ENCODE measurements at regions not wholly inside any gene's neighbourhood (a gene's known extent, or its start where the extent isn't known, plus 50 kb on each side); places are given as distances from the start of the nearest gene placed in this dataset.

GRCh38 chr12:88375306-88376305, 204.7 kb downstream of the KITLG start:
- Histone ChIP-seq H3K4me3 (no peak overlapping the region), H3K36me3 (ENCODE audit: control insufficient read depth in 4 of 4, insufficient read depth in 4 of 4, low read length in 4 of 4) (no peaks in the 10 kb centered on the region), H3K27me3 (ENCODE audit: control insufficient read depth in 3 of 3, insufficient read depth in 3 of 3, low read length in 2 of 3) (no peaks in the 10 kb centered on the region), H3K9ac (ENCODE audit: insufficient read depth in 1 of 2, low read length in 2 of 2) (no peak overlapping the region), H3K9me3 (ENCODE audit: control insufficient read depth in 4 of 4, insufficient read depth in 3 of 4, low read length in 3 of 4) (peaks cover 0 to 2% (median 0%) of the 10 kb centered on the region in 4 donors), H3K4me1 (ENCODE audit: control insufficient read depth in 5 of 5, insufficient read depth in 5 of 5, low read length in 5 of 5) (peaks cover 0 to 5% (median 0%) of the 10 kb centered on the region in 5 donors), H3K27ac (ENCODE audit: low read depth in 1 of 2, low read length in 1 of 2) (no peak overlapping the region)
- DNase-seq (peak; percentile 50 to 87 (median 63)), ATAC-seq (ENCODE audit: insufficient read depth, low FRiP score) (no peak)
- TF ChIP-seq, protein P1, sequence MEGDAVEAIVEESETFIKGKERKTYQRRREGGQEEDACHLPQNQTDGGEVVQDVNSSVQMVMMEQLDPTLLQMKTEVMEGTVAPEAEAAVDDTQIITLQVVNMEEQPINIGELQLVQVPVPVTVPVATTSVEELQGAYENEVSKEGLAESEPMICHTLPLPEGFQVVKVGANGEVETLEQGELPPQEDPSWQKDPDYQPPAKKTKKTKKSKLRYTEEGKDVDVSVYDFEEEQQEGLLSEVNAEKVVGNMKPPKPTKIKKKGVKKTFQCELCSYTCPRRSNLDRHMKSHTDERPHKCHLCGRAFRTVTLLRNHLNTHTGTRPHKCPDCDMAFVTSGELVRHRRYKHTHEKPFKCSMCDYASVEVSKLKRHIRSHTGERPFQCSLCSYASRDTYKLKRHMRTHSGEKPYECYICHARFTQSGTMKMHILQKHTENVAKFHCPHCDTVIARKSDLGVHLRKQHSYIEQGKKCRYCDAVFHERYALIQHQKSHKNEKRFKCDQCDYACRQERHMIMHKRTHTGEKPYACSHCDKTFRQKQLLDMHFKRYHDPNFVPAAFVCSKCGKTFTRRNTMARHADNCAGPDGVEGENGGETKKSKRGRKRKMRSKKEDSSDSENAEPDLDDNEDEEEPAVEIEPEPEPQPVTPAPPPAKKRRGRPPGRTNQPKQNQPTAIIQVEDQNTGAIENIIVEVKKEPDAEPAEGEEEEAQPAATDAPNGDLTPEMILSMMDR (IDR thresholded peaks at IDR 0.05; ENCODE audit: control extremely low read depth, extremely low read depth): no peak
- WGBS, 2 donors: 88 to 94% methylated on average over 6 of the region's 6 CpGs

GRCh38 chr12:88377973-88378372, 202.3 kb downstream of the KITLG start:
- TF ChIP-seq, protein P1 (IDR thresholded peaks at IDR 0.05; ENCODE audit: control extremely low read depth, extremely low read depth): no peak
- peaks cover 0 to 5% (median 0%) of the 10 kb centered on the region in 5 donors for H3K4me1 ChIP-seq (ENCODE audit: control insufficient read depth in 5 of 5, insufficient read depth in 5 of 5, low read length in 5 of 5)
- no peaks in the 10 kb centered on the region for H3K27me3 ChIP-seq (ENCODE audit: control insufficient read depth in 3 of 3, insufficient read depth in 3 of 3, low read length in 2 of 3)
- ATAC-seq (ENCODE audit: insufficient read depth, low FRiP score) (no peak), DNase-seq (no peak)
- H3K36me3 ChIP-seq (ENCODE audit: control insufficient read depth in 4 of 4, insufficient read depth in 4 of 4, low read length in 4 of 4): no peaks in the 10 kb centered on the region
- H3K4me3 ChIP-seq: no peak overlapping the region
- no peaks in the 10 kb centered on the region for H3K9me3 ChIP-seq (ENCODE audit: control insufficient read depth in 4 of 4, insufficient read depth in 3 of 4, low read length in 3 of 4)
- H3K9ac ChIP-seq (ENCODE audit: insufficient read depth in 1 of 2, low read length in 2 of 2): no peak overlapping the region
- no peak overlapping the region for H3K27ac ChIP-seq (ENCODE audit: low read depth in 1 of 2, low read length in 1 of 2)

- H3K9ac ChIP-seq (ENCODE audit: insufficient read depth in 1 of 2, low read length in 2 of 2): no peak overlapping the region
- H3K9me3 ChIP-seq (ENCODE audit: control insufficient read depth in 4 of 4, insufficient read depth in 3 of 4, low read length in 3 of 4): peaks cover 0 to 2% (median 0%) of the 10 kb centered on the region in 4 donors
- no peak overlapping the region for H3K4me3 ChIP-seq
- no peak overlapping the region for H3K27ac ChIP-seq (ENCODE audit: low read depth in 1 of 2, low read length in 1 of 2)
- no peaks in the 10 kb centered on the region for H3K27me3 ChIP-seq (ENCODE audit: control insufficient read depth in 3 of 3, insufficient read depth in 3 of 3, low read length in 2 of 3)
- TF ChIP-seq, protein P1 (IDR thresholded peaks at IDR 0.05; ENCODE audit: control extremely low read depth, extremely low read depth): no peak
- no peak for ATAC-seq (ENCODE audit: insufficient read depth, low FRiP score)
- no peaks in the 10 kb centered on the region for H3K4me1 ChIP-seq (ENCODE audit: control insufficient read depth in 5 of 5, insufficient read depth in 5 of 5, low read length in 5 of 5)
- DNase-seq: no peak
- WGBS, 2 donors: 57 to 63% methylated on average over 3 of the region's 3 CpGs
- no peaks in the 10 kb centered on the region for H3K36me3 ChIP-seq (ENCODE audit: control insufficient read depth in 4 of 4, insufficient read depth in 4 of 4, low read length in 4 of 4)
Measured at GRCh38 chr12:88381466-88381865, 198.8 kb downstream of the KITLG start.
